HEK293 (cell line): ENCODE measurements at regions not wholly inside any gene's neighbourhood (a gene's known extent, or its start where the extent isn't known, plus 50 kb on each side); places are given as distances from the start of the nearest gene placed in this dataset.

Source experiments
- CTCF ChIA-PET: fragments of 350-600 bp; formaldehyde crosslinking; extraction: SDS; loops from one replicate; lab custom pipeline; 2021; ENCODE audit warnings: antibody characterized with exemption; lab: Yijun Ruan, JAX
- POLR2A ChIA-PET: fragments of 300-600 bp; formaldehyde crosslinking; extraction: SDS; loops from one replicate; lab custom pipeline; 2020; ENCODE audit warnings: antibody characterized with exemption, inconsistent platforms; lab: Yijun Ruan, JAX
- H3K27ac ChIP-seq: fragments of 200-500 bp; sonication (Bioruptor generic); 2 replicates; pipeline ENCODE4 v1.5.1; 2014; ENCODE audit warnings: low read depth, low read length, control low read depth, inconsistent platforms; ENCODE audit errors: extremely low read depth
- H3K36me3 ChIP-seq, 2 experiments: fragments of 200-500 bp in 1 of 2; sonication (Bioruptor generic) in 1 of 2; 1 replicate in 1 of 2; 2 replicates in 1 of 2; pipeline ENCODE4 v1.5.1; 2014 to 2017; ENCODE audit warnings: inconsistent platforms in 2 of 2, low read length in 2 of 2; ENCODE audit not compliant: control insufficient read depth in 2 of 2, insufficient read depth in 1 of 2
- H3K4me1 ChIP-seq: fragments of 200-500 bp; sonication (Bioruptor generic); 2 replicates; pipeline ENCODE4 v1.5.1; 2014; ENCODE audit warnings: mild to moderate bottlenecking, low read length, inconsistent platforms; ENCODE audit not compliant: control insufficient read depth, insufficient read depth
- H3K4me3 ChIP-seq: 2 replicates; pipeline ENCODE4 v1.5.1; 2011; ENCODE audit warnings: low read depth, mild to moderate bottlenecking, control low read depth, low read length, moderate library complexity
- H3K9me3 ChIP-seq: fragments of 200-500 bp; sonication (Bioruptor generic); 2 replicates; pipeline ENCODE4 v1.5.1; 2014; ENCODE audit warnings: low read depth, low read length, inconsistent platforms; ENCODE audit not compliant: control insufficient read depth, insufficient read depth
- CTCF ChIP-seq: fragments of 450-650 bp; formaldehyde crosslinking; IDR thresholded peaks from 2 replicates; pipeline ENCODE4 v1.5.1; 2016; ENCODE audit warnings: missing biosample characterization, missing genetic modification characterization
- GLI2 ChIP-seq: fragments of 450-650 bp; formaldehyde crosslinking; IDR thresholded peaks from 2 replicates; pipeline ENCODE4; 2017; ENCODE audit warnings: missing biosample characterization, missing genetic modification characterization, low read depth, borderline replicate concordance
- KLF7 ChIP-seq: fragments of 450-650 bp; formaldehyde crosslinking; IDR thresholded peaks from 2 replicates; pipeline ENCODE4 v1.5.1; 2016; ENCODE audit warnings: missing biosample characterization, missing genetic modification characterization, borderline replicate concordance
- MYNN ChIP-seq: fragments of 450-650 bp; formaldehyde crosslinking; IDR thresholded peaks from 2 replicates; pipeline ENCODE4 v1.5.1; 2016; ENCODE audit warnings: missing biosample characterization, missing genetic modification characterization, borderline replicate concordance
- PBX3 ChIP-seq: sonication (generic); formaldehyde crosslinking; IDR thresholded peaks from 2 replicates; pipeline ENCODE4 v1.8.1; 2022; ENCODE audit warnings: mild to moderate bottlenecking, moderate library complexity, missing genetic modification reagents
- PRDM10 ChIP-seq: fragments of 450-650 bp; formaldehyde crosslinking; IDR thresholded peaks from 2 replicates; pipeline ENCODE4 v1.5.1; 2016; ENCODE audit warnings: missing biosample characterization, missing genetic modification characterization
- ZBTB20 ChIP-seq: fragments of 450-650 bp; formaldehyde crosslinking; IDR thresholded peaks from 2 replicates; pipeline ENCODE4 v1.5.1; 2016; ENCODE audit warnings: missing biosample characterization, missing genetic modification characterization
- ZBTB8A ChIP-seq: fragments of 450-650 bp; formaldehyde crosslinking; IDR thresholded peaks from 2 replicates; pipeline ENCODE4 v1.5.1; 2016; ENCODE audit warnings: missing biosample characterization, missing genetic modification characterization
- ZFP3 ChIP-seq: fragments of 450-650 bp; formaldehyde crosslinking; IDR thresholded peaks from 2 replicates; pipeline ENCODE4 v1.5.1; 2016; ENCODE audit warnings: low read depth, missing biosample characterization, missing genetic modification characterization
- ZFP37 ChIP-seq: fragments of 450-650 bp; formaldehyde crosslinking; IDR thresholded peaks from 2 replicates; pipeline ENCODE4 v1.5.1; 2016; ENCODE audit warnings: missing biosample characterization, missing genetic modification characterization
- ZNF10 ChIP-seq: fragments of 450-650 bp; formaldehyde crosslinking; IDR thresholded peaks from 2 replicates; pipeline ENCODE4 v1.5.1; 2017; ENCODE audit warnings: missing biosample characterization, missing genetic modification characterization
- ZNF121 ChIP-seq: fragments of 450-650 bp; formaldehyde crosslinking; IDR thresholded peaks from 2 replicates; pipeline ENCODE4 v1.5.1; 2016; ENCODE audit warnings: missing biosample characterization, missing genetic modification characterization
- ZNF133 ChIP-seq: fragments of 450-650 bp; formaldehyde crosslinking; IDR thresholded peaks from 2 replicates; pipeline ENCODE4 v1.5.1; 2016; ENCODE audit warnings: missing biosample characterization, missing genetic modification characterization
- ZNF426 ChIP-seq: fragments of 450-650 bp; formaldehyde crosslinking; IDR thresholded peaks from 2 replicates; pipeline ENCODE4 v1.5.1; 2017; ENCODE audit warnings: missing biosample characterization, missing genetic modification characterization, mild to moderate bottlenecking, inconsistent platforms, moderate library complexity
- ZNF501 ChIP-seq: fragments of 450-650 bp; formaldehyde crosslinking; IDR thresholded peaks from 2 replicates; pipeline ENCODE4 v1.5.1; 2016; ENCODE audit warnings: missing biosample characterization, missing genetic modification characterization
- ZNF521 ChIP-seq: fragments of 450-650 bp; formaldehyde crosslinking; IDR thresholded peaks from 2 replicates; pipeline ENCODE4 v1.5.1; 2017; ENCODE audit warnings: missing biosample characterization, mild to moderate bottlenecking, missing genetic modification characterization
- ZNF561 ChIP-seq: fragments of 450-650 bp; IDR thresholded peaks from 2 replicates; pipeline ENCODE4 v1.5.1; 2018; ENCODE audit warnings: missing biosample characterization, missing genetic modification characterization, borderline replicate concordance
- ZNF624 ChIP-seq: fragments of 450-650 bp; formaldehyde crosslinking; IDR thresholded peaks from 2 replicates; pipeline ENCODE4 v1.5.1; 2017; ENCODE audit warnings: missing biosample characterization, missing genetic modification characterization
- ZNF639 ChIP-seq: fragments of 450-650 bp; formaldehyde crosslinking; IDR thresholded peaks from 2 replicates; pipeline ENCODE4 v1.5.1; 2016; ENCODE audit warnings: missing biosample characterization, missing genetic modification characterization
- ZNF654 ChIP-seq: fragments of 450-650 bp; formaldehyde crosslinking; IDR thresholded peaks from 2 replicates; pipeline ENCODE4 v1.5.1; 2016; ENCODE audit warnings: low read depth, missing biosample characterization, missing genetic modification characterization
- ZNF660 ChIP-seq: fragments of 450-650 bp; IDR thresholded peaks from 2 replicates; pipeline ENCODE4 v1.5.1; 2018; ENCODE audit warnings: missing biosample characterization, mild to moderate bottlenecking, missing genetic modification characterization
- ZNF677 ChIP-seq: fragments of 450-650 bp; IDR thresholded peaks from 2 replicates; pipeline ENCODE4 v1.5.0; 2018; ENCODE audit warnings: missing biosample characterization, mild to moderate bottlenecking, missing genetic modification characterization, moderate library complexity
- ZNF768 ChIP-seq: fragments of 450-650 bp; formaldehyde crosslinking; IDR thresholded peaks from 2 replicates; pipeline ENCODE4 v1.5.1; 2018; ENCODE audit warnings: missing biosample characterization, mild to moderate bottlenecking, missing genetic modification characterization

GRCh38 chr22:22421392-22421791 lies 87.2 kb downstream of the ZNF280B start:
- Histone ChIP-seq H3K4me3 (no peak overlapping the region), H3K9me3 (no peaks in the 10 kb centered on the region), H3K36me3 (no peaks in the 10 kb centered on the region), H3K4me1 (no peaks in the 10 kb centered on the region), H3K27ac (no peak overlapping the region)
- CTCF ChIA-PET: interaction anchor here (0.6 to 3.1 kb wide), 11 partner anchors 10 to 665 kb away, joined by 3 to 59 read pairs (median 10); no protein-coding TSS in a partner anchor
- no peak for TF ChIP-seq ZNF501 (tag by site-specific recombination)
- no peak for TF ChIP-seq ZFP37 (tag by site-specific recombination)
- no peak for TF ChIP-seq ZNF677 (tag by site-specific recombination)
- no peak for TF ChIP-seq ZNF654 (tag by site-specific recombination)
- no peak for TF ChIP-seq ZNF121 (tag by site-specific recombination)
- no peak for TF ChIP-seq KLF7 (tag by site-specific recombination)
- no peak for TF ChIP-seq ZBTB20
- TF ChIP-seq ZNF768 (tag by site-specific recombination): no peak
- TF ChIP-seq ZBTB8A (tag by site-specific recombination): no peak
- no peak for TF ChIP-seq ZNF639 (tag by site-specific recombination)
- no peak for TF ChIP-seq ZNF10 (tag by site-specific recombination)
- no peak for TF ChIP-seq PRDM10
- no peak for TF ChIP-seq ZNF521
- TF ChIP-seq ZFP3: no peak
- no peak for TF ChIP-seq GLI2 (tag by site-specific recombination)
- POLR2A ChIA-PET: no interaction called here

- H3K36me3 ChIP-seq: no peaks in the 10 kb centered on the region
- ChIA-PET CTCF (interaction anchor here (0.5 to 3.1 kb wide), 59 partner anchors 9 to 593 kb away, joined by 3 to 59 read pairs (median 4); no protein-coding TSS in a partner anchor), POLR2A (no interaction called here)
- no peak overlapping the region for H3K4me3 ChIP-seq
- H3K27ac ChIP-seq: no peak overlapping the region
- H3K4me1 ChIP-seq: no peaks in the 10 kb centered on the region
- no peaks in the 10 kb centered on the region for H3K9me3 ChIP-seq
- TF ChIP-seq PBX3 (CRISPR knock-in tag) (no peak), ZNF624 (tag by site-specific recombination) (no peak), ZNF561 (no peak), ZNF660 (peak; percentile 51; the same call in 1 of the 2 replicates), ZNF133 (tag by site-specific recombination) (no peak), CTCF (peak; percentile 53; the same call in 1 of the 2 replicates), ZNF426 (tag by site-specific recombination) (no peak), ZNF654 (tag by site-specific recombination) (peak; percentile 34), MYNN (tag by site-specific recombination) (no peak)
These were observed 85.9 kb downstream of the ZNF280B start for GRCh38 chr22:22422629-22423112.
